A673 (cell line): ENCODE measurements at regions not wholly inside any gene's neighbourhood (a gene's known extent, or its start where the extent isn't known, plus 50 kb on each side); places are given as distances from the start of the nearest gene placed in this dataset.

Experiments used
- BruUV-seq: library from RNA; stranded (reverse); fragments of 400-500 nt; replicated peaks from 2 replicates; lab custom pipeline; 2021; lab: Mats Ljungman, UMichigan
- CTCF ChIA-PET: fragments of 300-600 bp; sonication (Branson Sonifier 250); formaldehyde crosslinking; loops from one replicate; lab custom pipeline; 2022; ENCODE audit warnings: antibody characterized with exemption; lab: Charles Lee
- POLR2A ChIA-PET: fragments of 300-600 bp; sonication (Branson Sonifier 250); formaldehyde crosslinking; loops from one replicate; lab custom pipeline; 2022; ENCODE audit warnings: antibody characterized with exemption; ENCODE audit not compliant: low non-redundant PET; lab: Charles Lee
- DNase-seq: peaks from one replicate; pipeline ENCODE4 v3.0.0-alpha.2; 2015; ENCODE audit warnings: low spot score
- H3K27ac ChIP-seq: fragments of 200-600 bp; sonication (generic); 2 replicates; pipeline ENCODE4 v1.5.1; 2016; ENCODE audit warnings: mixed run types, low read depth, mild to moderate bottlenecking, mixed read lengths, antibody characterized with exemption, low read length; ENCODE audit not compliant: poor library complexity, severe bottlenecking
- H3K27me3 ChIP-seq: fragments of 200-600 bp; sonication (generic); replicated peaks from 2 replicates; pipeline ENCODE4 v1.6.1; 2017; ENCODE audit warnings: mixed run types, low read depth, mild to moderate bottlenecking, mixed read lengths, antibody characterized with exemption, low read length; ENCODE audit not compliant: insufficient read depth, poor library complexity
- H3K36me3 ChIP-seq: fragments of 200-600 bp; sonication (generic); 2 replicates; pipeline ENCODE4 v1.6.1; 2016; ENCODE audit warnings: mixed run types, mild to moderate bottlenecking, mixed read lengths, antibody characterized with exemption, low read length; ENCODE audit not compliant: insufficient read depth, poor library complexity, severe bottlenecking
- H3K4me1 ChIP-seq: fragments of 200-600 bp; sonication (generic); 2 replicates; pipeline ENCODE4 v1.6.1; 2017; ENCODE audit warnings: mixed run types, mild to moderate bottlenecking, mixed read lengths, antibody characterized with exemption, low read length; ENCODE audit not compliant: insufficient read depth, poor library complexity, severe bottlenecking
- H3K4me3 ChIP-seq: fragments of 200-600 bp; sonication (generic); 2 replicates; pipeline ENCODE4 v1.5.1; 2016; ENCODE audit warnings: low read depth, mixed run types, mild to moderate bottlenecking, mixed read lengths, low read length; ENCODE audit not compliant: poor library complexity, severe bottlenecking
- H3K9me3 ChIP-seq: fragments of 200-600 bp; sonication (generic); 2 replicates; pipeline ENCODE4 v1.6.1; 2016; ENCODE audit warnings: mixed run types, low read depth, mild to moderate bottlenecking, mixed read lengths, antibody characterized with exemption, low read length; ENCODE audit not compliant: poor library complexity, severe bottlenecking
- CTCF ChIP-seq: fragments of 300-800, 200-600 bp; sonication (generic); conservative IDR thresholded peaks from 2 replicates; pipeline ENCODE4 v1.5.1; 2017; ENCODE audit warnings: low read depth, mild to moderate bottlenecking, antibody characterized with exemption, low read length, moderate library complexity, mixed read lengths
- EZH2 ChIP-seq: fragments of 200-600 bp; sonication (generic); IDR thresholded peaks from 2 replicates; pipeline ENCODE4 v1.6.1; 2017; ENCODE audit warnings: borderline replicate concordance, low read depth, mild to moderate bottlenecking, mixed read lengths, antibody characterized with exemption, low read length; ENCODE audit not compliant: poor library complexity, severe bottlenecking
- intact Hi-C: fragments of 100-400 bp; cut with micrococcal nuclease; formaldehyde crosslinking; loops from one replicate; pipeline ENCODE4 v1.10.0; 2022; ENCODE audit not compliant: unreplicated experiment

- Histone ChIP-seq H3K4me3 (no peak overlapping the region), H3K36me3 (no peaks in the 10 kb centered on the region), H3K27ac (no peak overlapping the region), H3K27me3 (no peaks in the 10 kb centered on the region), H3K4me1 (no peaks in the 10 kb centered on the region), H3K9me3 (no peaks in the 10 kb centered on the region)
- intact Hi-C loops, result no loop called here
- CTCF ChIA-PET, result no interaction called here
- TF ChIP-seq CTCF (no peak), EZH2 (no peak)
- no TSS peak for BruUV-seq
- DNase-seq, result no peak
- POLR2A ChIA-PET, result no interaction called here
Observed at GRCh38 chr15:67917636-67918035, 77.8 kb upstream of the RNU6-1 start.

- intact Hi-C loops, result no loop called here
- Histone ChIP-seq H3K36me3 (no peaks in the 10 kb centered on the region), H3K4me1 (no peaks in the 10 kb centered on the region), H3K9me3 (no peaks in the 10 kb centered on the region), H3K4me3 (no peak overlapping the region), H3K27me3 (no peaks in the 10 kb centered on the region), H3K27ac (no peak overlapping the region)
- no TSS peak for BruUV-seq
- ChIA-PET CTCF (no interaction called here), POLR2A (no interaction called here)
- DNase-seq, result no peak
- no peak for TF ChIP-seq EZH2
- TF ChIP-seq CTCF, result no peak
Observed at GRCh38 chr15:67918205-67918861, 78.5 kb upstream of the RNU6-1 start.

DNA sequence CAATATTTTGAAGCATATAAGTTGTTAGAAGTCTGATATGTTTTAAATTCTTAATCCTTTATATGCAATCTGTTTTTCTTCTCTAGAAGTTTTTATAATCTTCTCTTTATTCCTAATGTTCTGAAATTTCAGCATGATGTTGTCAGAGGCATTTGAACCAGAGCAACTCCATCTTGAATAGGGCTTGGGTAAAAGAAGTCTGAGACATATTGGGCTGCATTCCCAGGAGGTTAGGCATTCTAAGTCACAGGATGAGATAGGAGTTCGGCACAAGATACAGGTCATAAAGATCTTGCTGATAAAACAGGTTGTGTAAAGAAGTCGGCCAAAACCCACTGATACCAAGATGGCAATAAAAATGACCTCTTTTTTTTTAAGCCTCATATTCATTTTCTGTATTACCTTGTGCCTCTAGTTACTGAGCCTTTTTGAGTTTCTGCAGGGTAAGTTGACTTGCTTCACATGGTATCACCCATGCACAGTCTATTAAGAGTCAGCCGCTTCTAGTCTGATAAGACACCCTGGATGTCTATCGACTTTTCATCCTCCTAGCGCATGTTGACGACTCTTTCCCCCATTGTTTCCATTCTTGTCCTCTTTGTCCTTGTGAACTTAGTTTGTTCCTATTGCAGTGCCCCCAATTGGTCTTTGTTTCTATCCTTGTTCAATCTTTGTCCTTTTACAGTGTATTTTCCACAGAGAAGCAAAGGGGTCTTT, 80.8 kb upstream of the RNU6-1 start:
- H3K27ac ChIP-seq, result no peak overlapping the region

More for the DNA sequence above, 80.8 kb upstream of the RNU6-1 start:
- Histone ChIP-seq H3K27me3 (no peaks in the 10 kb centered on the region), H3K36me3 (no peaks in the 10 kb centered on the region), H3K9me3 (no peaks in the 10 kb centered on the region), H3K4me1 (no peaks in the 10 kb centered on the region), H3K4me3 (no peak overlapping the region)
- CTCF ChIA-PET, result no interaction called here
- intact Hi-C loops, result no loop called here
- no peak for DNase-seq
- POLR2A ChIA-PET, result no interaction called here
- TF ChIP-seq EZH2, result no peak
- no peak for TF ChIP-seq CTCF
- BruUV-seq, result no TSS peak
